Omental fat pad (tissue), 3 donors: ENCODE measurements at regions not wholly inside any gene's neighbourhood (a gene's known extent, or its start where the extent isn't known, plus 50 kb on each side); places are given as distances from the start of the nearest gene placed in this dataset.

Experiments used
- ATAC-seq: fragments of 150-250 bp; one replicate; pipeline ENCODE4 v1.9.1; 2016; ENCODE audit warnings: mild to moderate bottlenecking, moderate library complexity; ENCODE audit not compliant: low FRiP score
- DNase-seq: peaks from one replicate; pipeline ENCODE4 v3.0.0-alpha.2; 2019; ENCODE audit warnings: low spot score
- TF ChIP-seq, protein P1 (sequence below), 3 donors: fragments of 450-650 bp; IDR thresholded peaks; one replicate each; pipeline ENCODE4 v1.5.1; 2016 to 2017; ENCODE audit warnings: antibody characterized with exemption in 3 of 3, mild to moderate bottlenecking in 3 of 3, moderate library complexity in 2 of 3

DNA sequence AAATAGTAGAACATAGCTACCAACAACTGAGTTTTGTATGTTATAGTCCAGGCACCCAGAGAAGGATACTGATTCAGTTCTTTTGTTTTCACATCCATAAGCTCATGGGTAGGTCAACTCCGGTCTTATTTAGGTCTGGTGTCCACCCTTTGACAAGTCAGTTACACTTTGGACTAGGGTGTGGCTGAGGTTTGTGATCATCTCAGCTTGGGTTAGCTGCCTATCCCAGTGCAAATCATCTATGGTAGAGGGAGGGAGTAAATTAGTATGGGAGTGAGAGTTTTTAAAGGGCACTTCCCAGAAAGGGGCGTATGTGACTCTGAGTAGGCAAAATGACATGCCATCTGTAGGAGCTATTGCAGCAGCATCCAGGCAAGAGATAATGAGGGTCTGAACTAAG, 66.1 kb downstream of the TANC2 start:
- ATAC-seq, result no peak
- TF ChIP-seq, protein P1, sequence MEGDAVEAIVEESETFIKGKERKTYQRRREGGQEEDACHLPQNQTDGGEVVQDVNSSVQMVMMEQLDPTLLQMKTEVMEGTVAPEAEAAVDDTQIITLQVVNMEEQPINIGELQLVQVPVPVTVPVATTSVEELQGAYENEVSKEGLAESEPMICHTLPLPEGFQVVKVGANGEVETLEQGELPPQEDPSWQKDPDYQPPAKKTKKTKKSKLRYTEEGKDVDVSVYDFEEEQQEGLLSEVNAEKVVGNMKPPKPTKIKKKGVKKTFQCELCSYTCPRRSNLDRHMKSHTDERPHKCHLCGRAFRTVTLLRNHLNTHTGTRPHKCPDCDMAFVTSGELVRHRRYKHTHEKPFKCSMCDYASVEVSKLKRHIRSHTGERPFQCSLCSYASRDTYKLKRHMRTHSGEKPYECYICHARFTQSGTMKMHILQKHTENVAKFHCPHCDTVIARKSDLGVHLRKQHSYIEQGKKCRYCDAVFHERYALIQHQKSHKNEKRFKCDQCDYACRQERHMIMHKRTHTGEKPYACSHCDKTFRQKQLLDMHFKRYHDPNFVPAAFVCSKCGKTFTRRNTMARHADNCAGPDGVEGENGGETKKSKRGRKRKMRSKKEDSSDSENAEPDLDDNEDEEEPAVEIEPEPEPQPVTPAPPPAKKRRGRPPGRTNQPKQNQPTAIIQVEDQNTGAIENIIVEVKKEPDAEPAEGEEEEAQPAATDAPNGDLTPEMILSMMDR (IDR thresholded peaks at IDR 0.05), result no peak
- DNase-seq, result no peak

- DNase-seq (no peak), ATAC-seq (no peak)
- TF ChIP-seq, protein P1 (IDR thresholded peaks at IDR 0.05), result no peak
Measured at GRCh38 chr17:63033142-63033541, 67.1 kb downstream of the TANC2 start.

GRCh38 chr17:63035271-63035670, 69.2 kb downstream of the TANC2 start:
- ATAC-seq (no peak), DNase-seq (no peak)
- TF ChIP-seq, protein P1 (IDR thresholded peaks at IDR 0.05), result no peak

GRCh38 chr17:63035695-63036094, 69.7 kb downstream of the TANC2 start:
- TF ChIP-seq, protein P1 (IDR thresholded peaks at IDR 0.05), result no peak
- ATAC-seq, result no peak
- DNase-seq, result no peak

DNA sequence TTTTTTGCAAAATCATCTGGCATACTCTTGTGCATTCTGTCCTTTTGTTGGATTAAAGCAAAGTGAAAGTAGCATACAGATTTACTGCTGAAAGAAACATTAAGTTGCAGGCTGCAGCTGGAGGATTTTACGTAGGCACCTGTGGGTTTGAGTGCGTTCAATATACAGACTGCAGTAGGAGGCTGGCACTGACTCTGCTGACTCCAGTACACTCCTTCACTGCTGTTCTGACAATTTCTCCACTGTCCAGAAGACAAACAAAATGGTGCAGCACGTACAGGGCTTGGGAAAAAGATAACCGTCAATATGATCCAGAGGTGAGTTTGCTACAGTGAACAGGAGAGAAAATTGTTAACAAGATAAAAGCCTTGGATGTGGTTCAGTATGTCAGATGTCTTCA, 73.3 kb downstream of the TANC2 start:
- TF ChIP-seq, protein P1 (IDR thresholded peaks at IDR 0.05), result no peak
- ATAC-seq (no peak), DNase-seq (no peak)

DNA sequence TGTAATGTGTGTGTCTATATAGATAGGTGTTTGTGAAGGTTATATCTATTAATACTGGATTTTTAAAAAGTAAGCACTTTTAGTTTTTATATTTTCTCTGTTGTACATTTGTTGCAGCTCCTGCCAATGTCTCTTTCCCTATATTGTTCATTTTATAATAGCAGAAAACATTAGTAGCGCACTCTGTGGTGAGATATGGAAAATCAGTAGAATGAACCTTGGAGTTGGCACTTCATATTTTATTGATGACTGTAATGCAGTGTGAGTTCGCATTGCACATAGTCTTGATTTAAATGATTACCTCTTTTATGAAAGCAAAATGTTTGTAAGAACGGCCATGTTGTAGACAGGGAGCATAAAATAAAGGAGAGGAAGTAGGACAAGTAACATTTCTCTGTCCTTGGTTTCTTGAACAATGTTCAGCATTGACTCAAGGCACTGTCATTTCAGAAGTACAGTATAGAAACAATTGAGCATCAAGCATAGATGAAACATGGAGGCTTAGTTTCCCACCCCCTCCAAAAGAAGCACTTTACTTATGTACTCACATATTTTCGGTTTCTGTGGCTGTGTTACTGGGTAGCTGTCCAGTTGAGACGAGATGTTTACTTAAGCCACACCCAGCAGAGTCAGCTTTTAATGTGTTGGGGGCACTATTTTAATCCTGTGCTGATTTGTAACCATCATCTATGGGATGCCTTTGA, 74.0 kb downstream of the TANC2 start:
- TF ChIP-seq, protein P1 (IDR thresholded peaks at IDR 0.05), result no peak
- ATAC-seq (no peak), DNase-seq (no peak)

- TF ChIP-seq, protein P1 (IDR thresholded peaks at IDR 0.05), result no peak
- ATAC-seq (no peak), DNase-seq (no peak)
Measured at GRCh38 chr17:63040816-63041215, 74.8 kb downstream of the TANC2 start.
